ENCODE measurements at regions not wholly inside any gene's neighbourhood (a gene's known extent, or its start where the extent isn't known, plus 50 kb on each side); places are given as distances from the start of the nearest gene placed in this dataset.

GRCh38 chr18:40283560-40283959 is 1671.5 kb upstream of the PIK3C3 start:
- WGBS, 2 experiments (ENCODE audit: extremely low coverage in 1 of 2, insufficient coverage in 1 of 2, insufficient read length in 1 of 2, insufficient replicate concordance in 2 of 2, low coverage in 1 of 2, low lambda C conversion rate in 2 of 2, missing lambda C conversion rate in 1 of 2), result 97% methylated on average over 2 of the region's 2 CpGs; no CpG with 5 or more reads in 1 of the 2 experiments
- Histone ChIP-seq H4K8ac (ENCODE audit: extremely low read depth, insufficient read depth, low read length) (no peak overlapping the region), H2BK5ac (ENCODE audit: low read depth, low read length) (no peak overlapping the region), H2AK5ac (ENCODE audit: low read depth, low read length) (no peak overlapping the region), H3K23ac (ENCODE audit: insufficient read length) (no peak overlapping the region), H2BK12ac (ENCODE audit: low read depth, low read length) (no peak overlapping the region), H3K9ac (replicated peaks in 1 of 4; ENCODE audit: extremely low read depth in 1 of 4, low read depth in 3 of 4, low read length in 3 of 4) (no peak overlapping the region), H3K27ac (ENCODE audit: low read depth, low read length) (no peak overlapping the region), H3K79me1 (ENCODE audit: low read depth, low read length) (no peaks in the 10 kb centered on the region), H3K18ac (ENCODE audit: extremely low read depth, low read length) (no peak overlapping the region), H2BK20ac (ENCODE audit: low read length) (no peak overlapping the region), H3K23me2 (ENCODE audit: low read depth, low read length) (no peaks in the 10 kb centered on the region), H3K36me3 (ENCODE audit: control insufficient read depth in 2 of 4, insufficient read depth in 4 of 4, low read length in 3 of 4) (peaks cover 0 to 2% (median 0%) of the 10 kb centered on the region in 4 experiments; a peak in 2 of 8 replicates), H3K14ac (ENCODE audit: insufficient read length) (no peak overlapping the region), H3K9me3 (ENCODE audit: insufficient read depth in 2 of 2, low read depth in 1 of 2, low read length in 1 of 2) (peaks cover 0 to 11% of the 10 kb centered on the region in 2 experiments; a peak in 1 of 4 replicates), H3K56ac (replicated peaks; ENCODE audit: insufficient read length, low read depth, low read length) (no peak overlapping the region), H3K4me2 (ENCODE audit: insufficient read depth in 1 of 2, low read depth in 2 of 2, low read length in 2 of 2) (no peak overlapping the region), H3K79me2 (ENCODE audit: control insufficient read depth in 1 of 2, insufficient read depth in 2 of 2, low read length in 2 of 2) (no peaks in the 10 kb centered on the region), H2BK15ac (ENCODE audit: low read length) (no peak overlapping the region), H4K5ac (ENCODE audit: insufficient read length, low read depth, low read length) (no peak overlapping the region), H3K4me3 (ENCODE audit: extremely low read depth in 1 of 4, insufficient read depth in 2 of 4, low read depth in 3 of 4, low read length in 4 of 4) (no peak overlapping the region), H2AFZ (ENCODE audit: low read length) (no peak overlapping the region), H3K27me3 (replicated peaks in 1 of 4; ENCODE audit: control insufficient read depth in 3 of 4, extremely low read depth in 1 of 4, insufficient read depth in 3 of 4, low read length in 3 of 4) (no peaks in the 10 kb centered on the region), H3K4ac (replicated peaks; ENCODE audit: insufficient read length, low read depth, low read length) (no peak overlapping the region), H3K4me1 (replicated peaks in 1 of 4; ENCODE audit: control insufficient read depth in 3 of 4, insufficient read depth in 4 of 4, low read length in 3 of 4) (peaks cover 0 to 3% (median 1%) of the 10 kb centered on the region in 4 experiments; a peak in 1 of 7 replicates), H4K91ac (replicated peaks; ENCODE audit: insufficient read length, low read length) (no peak overlapping the region), H2BK120ac (replicated peaks; ENCODE audit: low read depth, low read length) (no peak overlapping the region), H4K20me1 (replicated peaks in 1 of 2; ENCODE audit: control insufficient read depth in 1 of 2, insufficient read depth in 2 of 2, low read length in 2 of 2) (no peaks in the 10 kb centered on the region)
- CTCF ChIA-PET (ENCODE audit: partially characterized antibody), result interaction anchor here (0.6 to 0.8 kb wide), 2 partner anchors 12 to 142 kb away, joined by 3 read pairs; no protein-coding TSS in a partner anchor
- DNase-seq (ENCODE audit: low read depth in 1 of 2, low spot score in 2 of 2) (no peak), FAIRE-seq (no peak)
- POLR2A ChIA-PET (ENCODE audit: partially characterized antibody), result no interaction called here
- TF ChIP-seq FOSL1 (IDR thresholded peaks at IDR 0.05; ENCODE audit: insufficient read depth, low read depth, low read length) (no peak), POLR2AphosphoS5 (IDR thresholded peaks at IDR 0.05; ENCODE audit: low read depth, low read length) (no peak), SAP30 (IDR thresholded peaks at IDR 0.05; ENCODE audit: insufficient read depth, insufficient replicate concordance, low read length) (no peak), SIX5 (IDR thresholded peaks at IDR 0.05; ENCODE audit: low read depth, low read length) (no peak), E2F6 (IDR thresholded peaks at IDR 0.05) (no peak), KDM1A (IDR thresholded peaks at IDR 0.05; ENCODE audit: borderline replicate concordance, low read length) (no peak), KDM4A (IDR thresholded peaks at IDR 0.05; ENCODE audit: low read depth, low read length, severe bottlenecking) (no peak), RFX5 (IDR thresholded peaks at IDR 0.05; ENCODE audit: borderline replicate concordance, low read depth, low read length) (no peak), TEAD4 (IDR thresholded peaks at IDR 0.05; ENCODE audit: low read depth, low read length) (no peak), GTF2F1 (IDR thresholded peaks at IDR 0.05; ENCODE audit: borderline replicate concordance, low read depth, low read length) (no peak), NRF1 (IDR thresholded peaks at IDR 0.05; ENCODE audit: low read depth, low read length) (no peak)

All from H1 (cell line).